Natural killer cell (primary cell): ENCODE measurements at regions not wholly inside any gene's neighbourhood (a gene's known extent, or its start where the extent isn't known, plus 50 kb on each side); places are given as distances from the start of the nearest gene placed in this dataset.
A peak's percentile ranks its signal among the peaks of the same experiment; 100 is the strongest.

Experiments
- ATAC-seq, 3 donors: fragments of 150-1000 bp in 2 of 3; fragments of 200-7000 bp in 1 of 3; cut with Tn5 transposase; 1 replicate in 1 of 3; 2 replicates in 2 of 3; pipeline ENCODE4 v1.10.0; 2021; ENCODE audit warnings: mild to moderate bottlenecking in 2 of 3, moderate library complexity in 2 of 3
- DNase-seq, 2 donors: peaks; one replicate each; pipeline versions ENCODE4 v3.0.0 to v3.0.0-alpha.2; 2013 to 2021; ENCODE audit warnings: mixed read lengths in 1 of 2
- H3K27ac ChIP-seq: one replicate; pipeline ENCODE4 v1.5.1; 2013; ENCODE audit warnings: mild to moderate bottlenecking, low read length
- H3K27me3 ChIP-seq: one replicate; pipeline ENCODE4 v1.6.1; 2013; ENCODE audit warnings: low read length; ENCODE audit not compliant: control insufficient read depth, insufficient read depth
- H3K36me3 ChIP-seq: one replicate; pipeline ENCODE4 v1.6.1; 2013; ENCODE audit warnings: low read length; ENCODE audit not compliant: control insufficient read depth, insufficient read depth
- H3K4me1 ChIP-seq: one replicate; pipeline ENCODE4 v1.6.1; 2013; ENCODE audit warnings: low read length; ENCODE audit not compliant: control insufficient read depth, insufficient read depth
- H3K4me3 ChIP-seq: one replicate; pipeline ENCODE4 v1.5.1; 2013; ENCODE audit warnings: low read length
- H3K9me3 ChIP-seq: one replicate; pipeline ENCODE4 v1.6.1; 2013; ENCODE audit warnings: low read length; ENCODE audit not compliant: control insufficient read depth, insufficient read depth
- H3K27ac Mint-ChIP-seq, 2 donors: one replicate each; pipeline ENCODE4 v1.8.0; 2022; ENCODE audit warnings: mild to moderate bottlenecking in 2 of 2, mixed read lengths in 2 of 2, moderate library complexity in 1 of 2
- H3K27me3 Mint-ChIP-seq, 2 donors: one replicate each; pipeline ENCODE4 v1.8.0; 2022; ENCODE audit warnings: low read depth in 2 of 2, mixed read lengths in 2 of 2
- H3K36me3 Mint-ChIP-seq: one replicate; pipeline ENCODE4 v1.8.0; 2022; ENCODE audit warnings: mixed read lengths
- H3K4me1 Mint-ChIP-seq, 2 donors: one replicate each; pipeline ENCODE4 v1.8.0; 2022; ENCODE audit warnings: mixed read lengths in 2 of 2
- H3K4me3 Mint-ChIP-seq: one replicate; pipeline ENCODE4 v1.8.0; 2022; ENCODE audit warnings: mild to moderate bottlenecking, moderate library complexity, mixed read lengths
- H3K9me3 Mint-ChIP-seq, 2 donors: one replicate each; pipeline ENCODE4 v1.8.0; 2022; ENCODE audit warnings: mixed read lengths in 2 of 2
- WGBS: methylation state at CpG from one replicate; pipeline ENCODE4 v1.1.7; 2013; ENCODE audit warnings: missing lambda C conversion rate; ENCODE audit not compliant: insufficient coverage; 5-methylcytosine and 5-hydroxymethylcytosine counted together
- intact Hi-C: fragments of 100-400 bp; cut with micrococcal nuclease; formaldehyde crosslinking; loops from one replicate; pipeline ENCODE4 v1.14.2; 2022
- TF ChIP-seq, protein P1 (sequence below): fragments of 200-600 bp; IDR thresholded peaks from one replicate; pipeline ENCODE4 v1.8.0; 2022; ENCODE audit warnings: antibody characterized with exemption

DNA sequence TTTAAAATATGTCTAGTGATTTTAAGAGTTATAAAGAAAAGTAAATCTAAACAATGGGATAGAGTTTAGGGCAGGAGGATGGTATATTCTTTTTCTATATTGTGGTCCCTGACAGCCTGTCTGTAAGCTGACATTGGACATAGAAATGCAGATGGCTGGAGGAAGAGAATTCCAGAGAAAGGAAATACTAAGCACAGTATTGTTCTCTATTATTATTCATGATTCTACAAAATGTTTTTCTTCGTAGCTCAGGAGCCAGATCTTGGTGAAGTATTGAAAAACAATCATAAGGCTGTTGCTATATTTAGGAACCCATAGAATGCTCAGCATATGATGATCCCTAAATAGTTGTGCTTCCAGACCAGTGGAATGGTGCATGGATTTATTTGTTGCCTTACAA is 117.0 kb upstream of the FAM3C start:
- Mint-ChIP-seq H3K27ac (no peak overlapping the region), H3K4me3 (no peak overlapping the region), H3K27me3 (no peaks in the 10 kb centered on the region), H3K36me3 (no peaks in the 10 kb centered on the region), H3K4me1 (peaks cover 0 to 6% of the 10 kb centered on the region in 2 donors), H3K9me3 (peaks cover 7 to 8% of the 10 kb centered on the region in 2 donors)
- Histone ChIP-seq H3K27me3 (no peaks in the 10 kb centered on the region), H3K36me3 (no peaks in the 10 kb centered on the region), H3K9me3 (peaks cover 16% of the 10 kb centered on the region), H3K27ac (no peak overlapping the region), H3K4me3 (no peak overlapping the region), H3K4me1 (no peaks in the 10 kb centered on the region)
- ATAC-seq (no peak), DNase-seq (no peak)
- intact Hi-C loops, result no loop called here
- 86% methylated on average over 1 of the region's 1 CpG for WGBS
- TF ChIP-seq, protein P1, sequence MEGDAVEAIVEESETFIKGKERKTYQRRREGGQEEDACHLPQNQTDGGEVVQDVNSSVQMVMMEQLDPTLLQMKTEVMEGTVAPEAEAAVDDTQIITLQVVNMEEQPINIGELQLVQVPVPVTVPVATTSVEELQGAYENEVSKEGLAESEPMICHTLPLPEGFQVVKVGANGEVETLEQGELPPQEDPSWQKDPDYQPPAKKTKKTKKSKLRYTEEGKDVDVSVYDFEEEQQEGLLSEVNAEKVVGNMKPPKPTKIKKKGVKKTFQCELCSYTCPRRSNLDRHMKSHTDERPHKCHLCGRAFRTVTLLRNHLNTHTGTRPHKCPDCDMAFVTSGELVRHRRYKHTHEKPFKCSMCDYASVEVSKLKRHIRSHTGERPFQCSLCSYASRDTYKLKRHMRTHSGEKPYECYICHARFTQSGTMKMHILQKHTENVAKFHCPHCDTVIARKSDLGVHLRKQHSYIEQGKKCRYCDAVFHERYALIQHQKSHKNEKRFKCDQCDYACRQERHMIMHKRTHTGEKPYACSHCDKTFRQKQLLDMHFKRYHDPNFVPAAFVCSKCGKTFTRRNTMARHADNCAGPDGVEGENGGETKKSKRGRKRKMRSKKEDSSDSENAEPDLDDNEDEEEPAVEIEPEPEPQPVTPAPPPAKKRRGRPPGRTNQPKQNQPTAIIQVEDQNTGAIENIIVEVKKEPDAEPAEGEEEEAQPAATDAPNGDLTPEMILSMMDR, result no peak

DNA sequence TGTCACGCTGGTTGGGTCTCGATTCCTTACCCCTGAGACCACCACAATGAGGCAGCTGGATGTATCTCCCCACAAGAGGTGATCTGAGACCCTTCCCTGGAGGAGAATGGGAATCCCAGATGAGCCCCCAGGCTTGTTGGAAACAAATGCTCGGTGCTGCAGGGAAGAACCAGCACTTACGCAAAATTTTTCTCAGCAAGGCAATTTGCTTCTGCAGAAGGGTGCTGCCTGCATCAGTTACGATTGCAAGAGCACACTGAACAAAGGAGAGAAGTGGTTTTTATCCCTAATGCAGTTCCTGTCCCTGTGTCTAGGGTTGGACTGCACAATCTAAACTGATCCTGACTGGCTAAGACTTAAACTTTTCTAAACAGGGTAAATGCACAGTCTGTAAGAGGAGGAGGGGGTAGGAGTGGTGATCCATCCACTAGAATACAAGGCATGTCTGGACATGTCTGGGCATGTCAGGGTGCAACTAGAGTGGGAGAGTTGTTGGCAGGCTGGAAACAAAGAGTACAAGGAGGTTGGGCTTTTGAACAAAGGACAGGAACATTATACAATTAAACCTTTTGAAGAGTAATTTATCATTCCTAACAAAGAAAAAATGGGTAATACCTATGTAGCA is 114.9 kb upstream of the FAM3C start:
- Mint-ChIP-seq H3K27me3 (no peaks in the 10 kb centered on the region), H3K27ac (no peak overlapping the region), H3K9me3 (peaks cover 4 to 5% of the 10 kb centered on the region in 2 donors), H3K36me3 (peaks cover 8% of the 10 kb centered on the region), H3K4me1 (no peaks in the 10 kb centered on the region), H3K4me3 (no peak overlapping the region)
- Histone ChIP-seq H3K36me3 (no peaks in the 10 kb centered on the region), H3K9me3 (peaks cover 16% of the 10 kb centered on the region), H3K4me1 (no peaks in the 10 kb centered on the region), H3K27me3 (no peaks in the 10 kb centered on the region), H3K27ac (no peak overlapping the region), H3K4me3 (no peak overlapping the region)
- ATAC-seq, result no peak
- intact Hi-C loops, result no loop called here
- 89% methylated on average over 5 of the region's 5 CpGs for WGBS
- TF ChIP-seq, protein P1, result no peak
- no peak for DNase-seq

DNA sequence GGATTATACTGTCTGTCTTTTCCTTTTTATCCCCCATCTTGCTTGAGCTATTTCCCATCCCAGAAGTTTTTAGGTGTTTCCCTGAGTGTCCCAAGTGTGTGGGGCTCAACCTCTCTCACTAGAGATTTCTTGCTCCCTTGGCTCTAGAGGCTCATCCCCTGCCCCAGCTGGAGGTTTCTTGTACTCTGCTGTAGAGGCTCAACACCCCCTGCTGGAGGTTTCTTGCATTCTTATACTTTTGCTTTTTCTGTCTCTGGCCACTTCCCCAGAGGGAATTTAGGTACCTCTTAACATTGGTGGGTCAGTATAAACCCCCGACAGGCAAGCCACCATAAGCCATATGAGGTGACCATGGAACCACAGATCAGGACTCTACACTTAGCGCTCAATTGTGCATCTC is 114.2 kb upstream of the FAM3C start:
- Histone ChIP-seq H3K27me3 (no peaks in the 10 kb centered on the region), H3K27ac (no peak overlapping the region), H3K9me3 (peaks cover 22% of the 10 kb centered on the region), H3K4me3 (no peak overlapping the region), H3K36me3 (no peaks in the 10 kb centered on the region), H3K4me1 (no peaks in the 10 kb centered on the region)
- H3K4me3 Mint-ChIP-seq, result no peak overlapping the region
- no peak overlapping the region for H3K27ac Mint-ChIP-seq
- intact Hi-C loops, result no loop called here
- no peaks in the 10 kb centered on the region for H3K4me1 Mint-ChIP-seq
- H3K9me3 Mint-ChIP-seq, result peaks cover 8 to 9% of the 10 kb centered on the region in 2 donors
- DNase-seq (peak in 1 of 2 donors; percentile 63), ATAC-seq (no peak)
- peaks cover 14% of the 10 kb centered on the region for H3K36me3 Mint-ChIP-seq
- TF ChIP-seq, protein P1, result no peak
- 83% methylated on average over 2 of the region's 2 CpGs for WGBS
- H3K27me3 Mint-ChIP-seq, result no peaks in the 10 kb centered on the region
